ENCODE measurements at regions not wholly inside any gene's neighbourhood (a gene's known extent, or its start where the extent isn't known, plus 50 kb on each side); places are given as distances from the start of the nearest gene placed in this dataset.

DNA sequence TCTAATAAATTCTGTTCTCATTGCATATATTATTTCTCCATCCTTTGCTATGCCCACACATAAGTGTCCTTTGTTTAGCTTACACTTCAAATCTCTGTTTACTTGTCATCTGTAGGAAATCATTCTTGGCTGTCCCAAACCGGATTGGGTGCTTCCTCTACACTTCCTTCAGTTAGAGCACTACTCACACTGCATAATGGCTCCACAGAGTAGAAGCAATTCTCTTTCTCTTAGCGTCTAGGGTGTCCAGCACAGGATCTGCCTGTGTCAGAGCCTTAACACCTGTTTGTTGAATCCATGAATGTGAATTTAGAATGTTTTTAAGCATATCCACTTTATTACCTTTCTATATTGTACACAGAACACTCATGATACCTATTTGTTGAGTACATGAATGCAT lies 87.0 kb upstream of the BMP2 start (continued):
- TF ChIP-seq, protein P1, sequence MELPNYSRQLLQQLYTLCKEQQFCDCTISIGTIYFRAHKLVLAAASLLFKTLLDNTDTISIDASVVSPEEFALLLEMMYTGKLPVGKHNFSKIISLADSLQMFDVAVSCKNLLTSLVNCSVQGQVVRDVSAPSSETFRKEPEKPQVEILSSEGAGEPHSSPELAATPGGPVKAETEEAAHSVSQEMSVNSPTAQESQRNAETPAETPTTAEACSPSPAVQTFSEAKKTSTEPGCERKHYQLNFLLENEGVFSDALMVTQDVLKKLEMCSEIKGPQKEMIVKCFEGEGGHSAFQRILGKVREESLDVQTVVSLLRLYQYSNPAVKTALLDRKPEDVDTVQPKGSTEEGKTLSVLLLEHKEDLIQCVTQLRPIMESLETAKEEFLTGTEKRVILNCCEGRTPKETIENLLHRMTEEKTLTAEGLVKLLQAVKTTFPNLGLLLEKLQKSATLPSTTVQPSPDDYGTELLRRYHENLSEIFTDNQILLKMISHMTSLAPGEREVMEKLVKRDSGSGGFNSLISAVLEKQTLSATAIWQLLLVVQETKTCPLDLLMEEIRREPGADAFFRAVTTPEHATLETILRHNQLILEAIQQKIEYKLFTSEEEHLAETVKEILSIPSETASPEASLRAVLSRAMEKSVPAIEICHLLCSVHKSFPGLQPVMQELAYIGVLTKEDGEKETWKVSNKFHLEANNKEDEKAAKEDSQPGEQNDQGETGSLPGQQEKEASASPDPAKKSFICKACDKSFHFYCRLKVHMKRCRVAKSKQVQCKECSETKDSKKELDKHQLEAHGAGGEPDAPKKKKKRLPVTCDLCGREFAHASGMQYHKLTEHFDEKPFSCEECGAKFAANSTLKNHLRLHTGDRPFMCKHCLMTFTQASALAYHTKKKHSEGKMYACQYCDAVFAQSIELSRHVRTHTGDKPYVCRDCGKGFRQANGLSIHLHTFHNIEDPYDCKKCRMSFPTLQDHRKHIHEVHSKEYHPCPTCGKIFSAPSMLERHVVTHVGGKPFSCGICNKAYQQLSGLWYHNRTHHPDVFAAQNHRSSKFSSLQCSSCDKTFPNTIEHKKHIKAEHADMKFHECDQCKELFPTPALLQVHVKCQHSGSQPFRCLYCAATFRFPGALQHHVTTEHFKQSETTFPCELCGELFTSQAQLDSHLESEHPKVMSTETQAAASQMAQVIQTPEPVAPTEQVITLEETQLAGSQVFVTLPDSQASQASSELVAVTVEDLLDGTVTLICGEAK (IDR thresholded peaks at IDR 0.05) = no peak
- TF ChIP-seq, protein P1 (CRISPR knock-in tag; IDR thresholded peaks at IDR 0.05) = no peak
- TF ChIP-seq HNRNPLL (IDR thresholded peaks at IDR 0.05; ENCODE audit: low read depth, low read length, poor library complexity, severe bottlenecking) (no peak), ZBTB8A (CRISPR knock-in tag; IDR thresholded peaks at IDR 0.05; ENCODE audit: borderline replicate concordance, low read depth) (no peak), ZNF143 (CRISPR knock-in tag; IDR thresholded peaks at IDR 0.05) (no peak)
- TF ChIP-seq, protein P2, sequence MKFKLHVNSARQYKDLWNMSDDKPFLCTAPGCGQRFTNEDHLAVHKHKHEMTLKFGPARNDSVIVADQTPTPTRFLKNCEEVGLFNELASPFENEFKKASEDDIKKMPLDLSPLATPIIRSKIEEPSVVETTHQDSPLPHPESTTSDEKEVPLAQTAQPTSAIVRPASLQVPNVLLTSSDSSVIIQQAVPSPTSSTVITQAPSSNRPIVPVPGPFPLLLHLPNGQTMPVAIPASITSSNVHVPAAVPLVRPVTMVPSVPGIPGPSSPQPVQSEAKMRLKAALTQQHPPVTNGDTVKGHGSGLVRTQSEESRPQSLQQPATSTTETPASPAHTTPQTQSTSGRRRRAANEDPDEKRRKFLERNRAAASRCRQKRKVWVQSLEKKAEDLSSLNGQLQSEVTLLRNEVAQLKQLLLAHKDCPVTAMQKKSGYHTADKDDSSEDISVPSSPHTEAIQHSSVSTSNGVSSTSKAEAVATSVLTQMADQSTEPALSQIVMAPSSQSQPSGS (CRISPR knock-in tag; IDR thresholded peaks at IDR 0.05) = no peak
